ENCODE measurements at regions not wholly inside any gene's neighbourhood (a gene's known extent, or its start where the extent isn't known, plus 50 kb on each side); places are given as distances from the start of the nearest gene placed in this dataset.

- TF ChIP-seq EZH2 (IDR thresholded peaks at IDR 0.05; ENCODE audit: borderline replicate concordance, low read length): no peak
- no peak for TF ChIP-seq CTCF (IDR thresholded peaks at IDR 0.05; ENCODE audit: low read length)
Observed at GRCh38 chr3:22210693-22211092, 459.7 kb upstream of the ZNF385D start.
